Tibial nerve (tissue), 4 donors: ENCODE measurements at regions not wholly inside any gene's neighbourhood (a gene's known extent, or its start where the extent isn't known, plus 50 kb on each side); places are given as distances from the start of the nearest gene placed in this dataset.

Experiments used
- EP300 ChIP-seq, 2 donors: sonication (generic); formaldehyde crosslinking; IDR thresholded peaks; one replicate each; pipeline ENCODE4 v1.6.1; 2017; ENCODE audit warnings: antibody characterized with exemption in 2 of 2, mild to moderate bottlenecking in 1 of 2
- POLR2A ChIP-seq, 2 donors: fragments of 450-650 bp; IDR thresholded peaks; one replicate each; pipeline ENCODE4 v1.6.1; 2017; ENCODE audit warnings: antibody characterized with exemption in 2 of 2, mild to moderate bottlenecking in 2 of 2, moderate library complexity in 2 of 2
- TF ChIP-seq, protein P1 (sequence below), 5 experiments: fragments of 200-600 bp in 3 of 5; fragments of 450-650 bp in 2 of 5; sonication (generic) in 3 of 5; IDR thresholded peaks; one replicate each; pipeline ENCODE4 v1.5.1; 2016 to 2019; ENCODE audit warnings: antibody characterized with exemption in 5 of 5, mild to moderate bottlenecking in 3 of 5, moderate library complexity in 2 of 5

DNA sequence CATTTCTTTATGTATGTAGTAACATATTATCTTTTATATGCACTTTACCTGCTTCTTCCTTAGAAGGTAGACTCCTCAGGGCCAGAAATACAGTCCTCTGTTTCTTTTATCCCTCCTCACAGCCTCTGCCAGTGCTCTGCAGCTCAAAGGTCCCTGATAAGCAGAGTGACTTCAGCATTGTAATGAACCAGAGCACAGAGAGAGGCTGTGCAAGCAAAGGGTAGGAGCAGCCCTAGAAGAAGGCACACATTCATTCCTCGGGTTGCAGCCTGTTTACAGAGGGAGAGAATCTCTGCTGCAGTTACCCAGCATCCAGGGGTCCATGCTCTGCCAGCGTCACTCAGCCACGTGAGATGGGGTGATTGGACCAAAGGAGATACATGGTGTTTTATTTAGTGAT lies 101.1 kb downstream of the RHOU start:
- TF ChIP-seq, protein P1, sequence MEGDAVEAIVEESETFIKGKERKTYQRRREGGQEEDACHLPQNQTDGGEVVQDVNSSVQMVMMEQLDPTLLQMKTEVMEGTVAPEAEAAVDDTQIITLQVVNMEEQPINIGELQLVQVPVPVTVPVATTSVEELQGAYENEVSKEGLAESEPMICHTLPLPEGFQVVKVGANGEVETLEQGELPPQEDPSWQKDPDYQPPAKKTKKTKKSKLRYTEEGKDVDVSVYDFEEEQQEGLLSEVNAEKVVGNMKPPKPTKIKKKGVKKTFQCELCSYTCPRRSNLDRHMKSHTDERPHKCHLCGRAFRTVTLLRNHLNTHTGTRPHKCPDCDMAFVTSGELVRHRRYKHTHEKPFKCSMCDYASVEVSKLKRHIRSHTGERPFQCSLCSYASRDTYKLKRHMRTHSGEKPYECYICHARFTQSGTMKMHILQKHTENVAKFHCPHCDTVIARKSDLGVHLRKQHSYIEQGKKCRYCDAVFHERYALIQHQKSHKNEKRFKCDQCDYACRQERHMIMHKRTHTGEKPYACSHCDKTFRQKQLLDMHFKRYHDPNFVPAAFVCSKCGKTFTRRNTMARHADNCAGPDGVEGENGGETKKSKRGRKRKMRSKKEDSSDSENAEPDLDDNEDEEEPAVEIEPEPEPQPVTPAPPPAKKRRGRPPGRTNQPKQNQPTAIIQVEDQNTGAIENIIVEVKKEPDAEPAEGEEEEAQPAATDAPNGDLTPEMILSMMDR (IDR thresholded peaks at IDR 0.05), result no peak
- TF ChIP-seq POLR2A (IDR thresholded peaks at IDR 0.05) (no peak), EP300 (IDR thresholded peaks at IDR 0.05) (no peak)
